ENCODE measurements at regions not wholly inside any gene's neighbourhood (a gene's known extent, or its start where the extent isn't known, plus 50 kb on each side); places are given as distances from the start of the nearest gene placed in this dataset.

DNA sequence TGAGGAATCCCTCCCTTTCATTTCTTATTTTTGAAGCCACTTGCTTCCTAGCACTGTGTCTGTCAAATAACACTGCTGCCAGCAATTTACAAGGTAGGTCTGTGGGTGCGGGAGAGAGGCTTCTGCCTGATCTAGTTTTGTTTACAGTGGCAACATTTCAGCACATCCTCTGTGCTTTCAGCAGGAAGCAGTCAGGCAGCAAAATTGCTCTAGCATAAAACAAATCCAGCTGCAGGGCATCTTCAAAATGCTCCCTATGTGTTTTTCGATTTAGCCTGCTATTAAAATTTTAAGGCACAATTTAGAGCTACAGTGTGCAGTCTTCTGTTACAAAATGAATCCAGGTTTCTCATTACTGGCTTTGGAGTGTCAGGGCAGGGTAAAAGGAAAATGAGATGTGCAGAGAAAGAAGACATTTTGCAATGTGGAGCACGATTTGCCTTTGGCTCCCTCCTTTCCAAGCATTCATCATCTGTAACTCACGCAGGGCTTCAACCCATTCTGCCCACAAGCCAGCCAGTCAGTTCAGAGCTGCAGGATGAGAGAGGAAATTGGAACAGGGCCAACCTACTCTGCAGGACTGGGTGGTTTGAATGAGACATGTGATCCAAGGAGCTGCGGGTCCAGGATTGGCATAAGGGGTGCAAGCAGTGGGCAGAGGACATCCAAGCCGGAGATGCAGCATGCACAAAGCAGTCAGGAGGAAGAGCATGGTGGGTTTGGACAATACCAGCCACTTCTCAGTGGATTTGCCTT, 143.4 kb upstream of the APC start:
- TF ChIP-seq CTCF (conservative IDR thresholded peaks at IDR 0.05; ENCODE audit: low read length) (no peak), EZH2phosphoT487 (IDR thresholded peaks at IDR 0.05; ENCODE audit: borderline replicate concordance, low read depth, low read length) (no peak)

Data from OCI-LY7 (cell line).